MM.1S (cell line): ENCODE measurements at regions not wholly inside any gene's neighbourhood (a gene's known extent, or its start where the extent isn't known, plus 50 kb on each side); places are given as distances from the start of the nearest gene placed in this dataset.

ENCODE experiments used
- DNase-seq: peaks from one replicate; pipeline ENCODE4 v3.0.0-alpha.2; 2015
- H2AFZ ChIP-seq: fragments of 300-600 bp; sonication (generic); 2 replicates; pipeline ENCODE4 v1.6.0; 2016; ENCODE audit warnings: antibody characterized with exemption, low read length
- H3F3A ChIP-seq: fragments of 300-600 bp; sonication (generic); 2 replicates; pipeline ENCODE4 v1.6.1; 2016; ENCODE audit warnings: mild to moderate bottlenecking, antibody characterized with exemption, low read length, moderate library complexity, mixed read lengths; ENCODE audit not compliant: insufficient read depth
- H3K27ac ChIP-seq: fragments of 300-600 bp; sonication (generic); 2 replicates; pipeline ENCODE4 v1.5.1; 2016; ENCODE audit warnings: mild to moderate bottlenecking, low read length
- H3K27me3 ChIP-seq: fragments of 300-600 bp; sonication (generic); replicated peaks from 2 replicates; pipeline ENCODE4 v1.6.0; 2016; ENCODE audit warnings: low read length; ENCODE audit not compliant: insufficient read depth
- H3K36me3 ChIP-seq: fragments of 300-600 bp; sonication (generic); replicated peaks from 2 replicates; pipeline ENCODE4 v1.6.1; 2016; ENCODE audit warnings: mild to moderate bottlenecking, low read length, mixed read lengths; ENCODE audit not compliant: insufficient read depth
- H3K4me1 ChIP-seq: fragments of 300-600 bp; sonication (generic); 2 replicates; pipeline ENCODE4 v1.6.1; 2016; ENCODE audit warnings: low read length, mixed read lengths
- H3K4me2 ChIP-seq: fragments of 300-600 bp; sonication (generic); 2 replicates; pipeline ENCODE4 v1.6.0; 2016; ENCODE audit warnings: low read depth, low read length
- H3K4me3 ChIP-seq: fragments of 300-600 bp; sonication (generic); 2 replicates; pipeline ENCODE4 v1.5.1; 2016; ENCODE audit warnings: low read length, mixed read lengths
- H3K79me2 ChIP-seq: fragments of 300-600 bp; sonication (generic); 2 replicates; pipeline ENCODE4 v1.6.1; 2016; ENCODE audit warnings: mixed run types, low read length, mixed read lengths
- H3K9ac ChIP-seq: fragments of 300-600 bp; sonication (generic); 2 replicates; pipeline ENCODE4 v1.6.1; 2016; ENCODE audit warnings: low read length, mixed read lengths
- H3K9me2 ChIP-seq: fragments of 300-600 bp; sonication (generic); replicated peaks from 2 replicates; pipeline ENCODE4 v1.6.1; 2016; ENCODE audit warnings: mild to moderate bottlenecking, low read length, mixed read lengths; ENCODE audit not compliant: insufficient read depth
- H3K9me3 ChIP-seq: fragments of 300-600 bp; sonication (generic); replicated peaks from 2 replicates; pipeline ENCODE4 v1.6.1; 2016; ENCODE audit warnings: mild to moderate bottlenecking, low read length, mixed read lengths; ENCODE audit not compliant: insufficient read depth
- H4K20me1 ChIP-seq: fragments of 300-600 bp; sonication (generic); 2 replicates; pipeline ENCODE4 v1.6.1; 2016; ENCODE audit warnings: mild to moderate bottlenecking, low read length, moderate library complexity, mixed read lengths; ENCODE audit not compliant: insufficient read depth
- CTCF ChIP-seq: fragments of 300-600 bp; sonication (generic); IDR thresholded peaks from 2 replicates; pipeline ENCODE4 v1.5.1; 2016; ENCODE audit warnings: antibody characterized with exemption, low read length, mixed read lengths
- EZH2 ChIP-seq: fragments of 300-600 bp; sonication (generic); optimal IDR thresholded peaks from 2 replicates; pipeline ENCODE3; 2017; ENCODE audit warnings: low read depth, mild to moderate bottlenecking, antibody characterized with exemption, low read length, mixed read lengths
- EZH2phosphoT487 ChIP-seq: fragments of 300-600 bp; sonication (generic); IDR thresholded peaks from 2 replicates; pipeline ENCODE4 v1.6.1; 2018; ENCODE audit warnings: antibody characterized with exemption, low read length

- Histone ChIP-seq H3K9ac (no peak overlapping the region), H3K9me3 (no peaks in the 10 kb centered on the region), H3K4me2 (no peak overlapping the region), H3K79me2 (no peaks in the 10 kb centered on the region), H3K27ac (no peak overlapping the region), H3K27me3 (no peaks in the 10 kb centered on the region), H2AFZ (no peak overlapping the region), H3K4me3 (no peak overlapping the region), H3F3A (no peaks in the 10 kb centered on the region), H3K9me2 (no peaks in the 10 kb centered on the region), H4K20me1 (no peaks in the 10 kb centered on the region), H3K36me3 (no peaks in the 10 kb centered on the region), H3K4me1 (no peaks in the 10 kb centered on the region)
- no peak for TF ChIP-seq EZH2
- no peak for TF ChIP-seq EZH2phosphoT487
- TF ChIP-seq CTCF, result no peak
- DNase-seq, result no peak
Measured at GRCh38 chr9:110036286-110036685, 171.7 kb downstream of the C9orf152 start.

GRCh38 chr9:110040788-110041187 lies 167.2 kb downstream of the C9orf152 start:
- no peaks in the 10 kb centered on the region for H4K20me1 ChIP-seq
- H3K9ac ChIP-seq, result no peak overlapping the region
- H3F3A ChIP-seq, result no peaks in the 10 kb centered on the region
- no peak overlapping the region for H3K4me2 ChIP-seq
- no peak overlapping the region for H3K4me3 ChIP-seq
- H3K9me2 ChIP-seq, result no peaks in the 10 kb centered on the region
- no peaks in the 10 kb centered on the region for H3K36me3 ChIP-seq
- no peaks in the 10 kb centered on the region for H3K79me2 ChIP-seq
- TF ChIP-seq CTCF (no peak), EZH2phosphoT487 (no peak), EZH2 (no peak)
- no peaks in the 10 kb centered on the region for H3K4me1 ChIP-seq
- no peak overlapping the region for H2AFZ ChIP-seq
- DNase-seq, result no peak
- H3K27me3 ChIP-seq, result no peaks in the 10 kb centered on the region
- H3K9me3 ChIP-seq, result no peaks in the 10 kb centered on the region
- H3K27ac ChIP-seq, result no peak overlapping the region

DNA sequence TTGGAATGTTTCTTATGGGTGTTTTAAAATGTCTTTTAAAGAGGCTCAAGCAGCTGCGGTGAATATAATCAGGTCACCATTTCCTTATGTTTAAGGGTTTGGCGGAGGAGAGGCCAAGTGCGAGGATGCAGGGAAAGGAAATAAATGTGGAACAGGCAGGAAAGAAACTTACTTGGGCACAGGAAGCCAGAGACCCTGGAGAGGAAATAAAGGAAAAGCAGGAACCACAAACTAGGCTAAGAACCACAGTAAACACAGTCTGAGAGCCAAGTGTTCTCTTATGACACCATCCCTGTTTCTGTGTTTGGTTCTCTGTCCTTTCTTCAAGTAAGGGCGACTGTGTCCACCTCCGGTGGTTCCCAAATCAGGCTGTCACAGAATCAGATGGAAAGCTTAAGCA lies 166.5 kb downstream of the C9orf152 start:
- Histone ChIP-seq H3K27ac (no peak overlapping the region), H3K79me2 (no peaks in the 10 kb centered on the region), H3K4me3 (no peak overlapping the region), H4K20me1 (no peaks in the 10 kb centered on the region), H3K9ac (no peak overlapping the region), H3K36me3 (no peaks in the 10 kb centered on the region), H2AFZ (no peak overlapping the region), H3K9me2 (no peaks in the 10 kb centered on the region), H3K27me3 (no peaks in the 10 kb centered on the region), H3K4me2 (no peak overlapping the region), H3K4me1 (no peaks in the 10 kb centered on the region), H3F3A (no peaks in the 10 kb centered on the region), H3K9me3 (no peaks in the 10 kb centered on the region)
- TF ChIP-seq CTCF (no peak), EZH2phosphoT487 (no peak)
- no peak for DNase-seq
